ENCODE measurements at regions not wholly inside any gene's neighbourhood (a gene's known extent, or its start where the extent isn't known, plus 50 kb on each side); places are given as distances from the start of the nearest gene placed in this dataset.

DNA sequence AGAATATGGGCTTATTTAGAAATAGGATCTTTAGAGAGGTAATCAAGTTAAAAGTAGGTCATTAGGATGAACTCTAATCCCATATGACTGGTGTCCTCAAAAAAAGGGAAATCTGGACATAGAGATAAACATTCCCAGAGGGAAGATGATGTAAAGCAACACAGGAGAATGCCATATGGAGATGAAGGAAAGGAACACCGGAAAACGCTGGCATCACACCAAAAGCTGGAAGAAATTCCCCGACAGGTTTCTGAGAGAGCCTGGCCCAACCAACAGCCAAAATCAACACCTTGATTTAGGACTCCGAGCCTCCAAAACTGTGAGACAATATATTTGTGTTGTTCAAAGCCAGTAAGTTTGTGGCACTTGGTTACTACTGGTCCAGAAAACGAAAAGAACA, 296.7 kb downstream of the DSEL start:
- TF ChIP-seq CTCF (IDR thresholded peaks at IDR 0.05; ENCODE audit: low read depth, low read length, missing input control) (no peak), TAF1 (conservative IDR thresholded peaks at IDR 0.05) (no peak), ATF3 (IDR thresholded peaks at IDR 0.05) (no peak), NR2F2 (IDR thresholded peaks at IDR 0.05) (no peak), RAD21 (IDR thresholded peaks at IDR 0.05) (no peak), ZBTB33 (IDR thresholded peaks at IDR 0.05) (no peak), MAX (IDR thresholded peaks at IDR 0.05) (no peak), EGR1 (IDR thresholded peaks at IDR 0.05; ENCODE audit: low read depth in 2 of 2) (no peak), SP1 (IDR thresholded peaks at IDR 0.05) (no peak), FOXA1 (IDR thresholded peaks at IDR 0.05) (no peak), GABPA (IDR thresholded peaks at IDR 0.05 in 1 of 2, conservative IDR thresholded peaks at IDR 0.05 in 1 of 2) (no peak), YY1 (IDR thresholded peaks at IDR 0.05) (no peak)
- TF ChIP-seq, protein P1, sequence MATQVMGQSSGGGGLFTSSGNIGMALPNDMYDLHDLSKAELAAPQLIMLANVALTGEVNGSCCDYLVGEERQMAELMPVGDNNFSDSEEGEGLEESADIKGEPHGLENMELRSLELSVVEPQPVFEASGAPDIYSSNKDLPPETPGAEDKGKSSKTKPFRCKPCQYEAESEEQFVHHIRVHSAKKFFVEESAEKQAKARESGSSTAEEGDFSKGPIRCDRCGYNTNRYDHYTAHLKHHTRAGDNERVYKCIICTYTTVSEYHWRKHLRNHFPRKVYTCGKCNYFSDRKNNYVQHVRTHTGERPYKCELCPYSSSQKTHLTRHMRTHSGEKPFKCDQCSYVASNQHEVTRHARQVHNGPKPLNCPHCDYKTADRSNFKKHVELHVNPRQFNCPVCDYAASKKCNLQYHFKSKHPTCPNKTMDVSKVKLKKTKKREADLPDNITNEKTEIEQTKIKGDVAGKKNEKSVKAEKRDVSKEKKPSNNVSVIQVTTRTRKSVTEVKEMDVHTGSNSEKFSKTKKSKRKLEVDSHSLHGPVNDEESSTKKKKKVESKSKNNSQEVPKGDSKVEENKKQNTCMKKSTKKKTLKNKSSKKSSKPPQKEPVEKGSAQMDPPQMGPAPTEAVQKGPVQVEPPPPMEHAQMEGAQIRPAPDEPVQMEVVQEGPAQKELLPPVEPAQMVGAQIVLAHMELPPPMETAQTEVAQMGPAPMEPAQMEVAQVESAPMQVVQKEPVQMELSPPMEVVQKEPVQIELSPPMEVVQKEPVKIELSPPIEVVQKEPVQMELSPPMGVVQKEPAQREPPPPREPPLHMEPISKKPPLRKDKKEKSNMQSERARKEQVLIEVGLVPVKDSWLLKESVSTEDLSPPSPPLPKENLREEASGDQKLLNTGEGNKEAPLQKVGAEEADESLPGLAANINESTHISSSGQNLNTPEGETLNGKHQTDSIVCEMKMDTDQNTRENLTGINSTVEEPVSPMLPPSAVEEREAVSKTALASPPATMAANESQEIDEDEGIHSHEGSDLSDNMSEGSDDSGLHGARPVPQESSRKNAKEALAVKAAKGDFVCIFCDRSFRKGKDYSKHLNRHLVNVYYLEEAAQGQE (IDR thresholded peaks at IDR 0.05): no peak

Measured in liver (tissue), 3 donors.